IMR-90 (cell line): ENCODE measurements at regions not wholly inside any gene's neighbourhood (a gene's known extent, or its start where the extent isn't known, plus 50 kb on each side); places are given as distances from the start of the nearest gene placed in this dataset.

ENCODE experiments used
- ATAC-seq: fragments of 200-7000 bp; cut with Tn5 transposase; 2 replicates; pipeline ENCODE4 v1.9.1; 2020; ENCODE audit warnings: low read depth, mild to moderate bottlenecking, moderate library complexity
- BruUV-seq: library from RNA; stranded (reverse); fragments of 400-500 nt; replicated peaks from 2 replicates; lab custom pipeline; 2021; lab: Mats Ljungman, UMichigan
- CTCF ChIA-PET: fragments of 300-600 bp; formaldehyde crosslinking; extraction: SDS; loops from one replicate; lab custom pipeline; 2021; ENCODE audit warnings: antibody characterized with exemption; lab: Yijun Ruan, JAX
- POLR2A ChIA-PET: fragments of 300-600 bp; sonication (Branson Sonifier 250); formaldehyde crosslinking; loops from one replicate; lab custom pipeline; 2022; ENCODE audit warnings: antibody characterized with exemption; ENCODE audit not compliant: unreplicated experiment; lab: Charles Lee
- DNase-seq: peaks from one replicate; pipeline ENCODE4 v3.0.0; 2013
- H2AFZ ChIP-seq: replicated peaks from 2 replicates; pipeline ENCODE3; 2013; ENCODE audit warnings: low read length, mild to moderate bottlenecking; ENCODE audit not compliant: poor library complexity
- H2AK5ac ChIP-seq: 2 replicates; pipeline ENCODE4 v1.6.1; 2013; ENCODE audit warnings: low read depth, low read length, inconsistent platforms
- H2AK9ac ChIP-seq: replicated peaks from 2 replicates; pipeline ENCODE3; 2013; ENCODE audit warnings: mild to moderate bottlenecking, low read depth, low read length, moderate library complexity; ENCODE audit not compliant: poor library complexity
- H2BK120ac ChIP-seq: 2 replicates; pipeline ENCODE4 v1.6.1; 2013; ENCODE audit warnings: low read depth, low read length, inconsistent platforms
- H2BK15ac ChIP-seq: 3 replicates; pipeline ENCODE4 v1.6.1; 2013; ENCODE audit warnings: low read depth, low read length, inconsistent platforms
- H2BK20ac ChIP-seq: 2 replicates; pipeline ENCODE4 v1.6.1; 2013; ENCODE audit warnings: low read depth, mild to moderate bottlenecking, inconsistent platforms, low read length, moderate library complexity
- H2BK5ac ChIP-seq: 2 replicates; pipeline ENCODE4 v1.6.1; 2013; ENCODE audit warnings: mild to moderate bottlenecking, low read depth, low read length, inconsistent platforms; ENCODE audit not compliant: poor library complexity, severe bottlenecking
- H3K14ac ChIP-seq: replicated peaks from 2 replicates; pipeline ENCODE4 v1.6.1; 2013; ENCODE audit warnings: low read depth, low read length, inconsistent platforms
- H3K18ac ChIP-seq: 2 replicates; pipeline ENCODE4 v1.6.1; 2013; ENCODE audit warnings: low read depth, low read length, control low read depth
- H3K23ac ChIP-seq: 2 replicates; pipeline ENCODE4 v1.6.1; 2013; ENCODE audit warnings: low read depth, low read length, inconsistent platforms
- H3K27ac ChIP-seq: 2 replicates; pipeline ENCODE4 v1.5.1; 2013; ENCODE audit warnings: mild to moderate bottlenecking, control low read depth, low read length; ENCODE audit not compliant: insufficient read depth
- H3K27me3 ChIP-seq: 2 replicates; pipeline ENCODE4 v1.6.1; 2013; ENCODE audit warnings: low read length; ENCODE audit not compliant: control insufficient read depth, insufficient read depth
- H3K36me3 ChIP-seq: 2 replicates; pipeline ENCODE4 v1.6.1; 2013; ENCODE audit warnings: low read length, mixed read lengths; ENCODE audit not compliant: control insufficient read depth, insufficient read depth
- H3K4ac ChIP-seq: 2 replicates; pipeline ENCODE4 v1.6.1; 2013; ENCODE audit warnings: low read depth, low read length, inconsistent platforms
- H3K4me1 ChIP-seq: 2 replicates; pipeline ENCODE4 v1.6.1; 2013; ENCODE audit warnings: low read length, mixed read lengths; ENCODE audit not compliant: control insufficient read depth, insufficient read depth
- H3K4me2 ChIP-seq: 2 replicates; pipeline ENCODE4 v1.6.1; 2013; ENCODE audit warnings: low read depth, mild to moderate bottlenecking, control low read depth, low read length, moderate library complexity
- H3K4me3 ChIP-seq: 2 replicates; pipeline ENCODE4 v1.5.1; 2013; ENCODE audit warnings: low read depth, mild to moderate bottlenecking, control low read depth, low read length, moderate library complexity; ENCODE audit not compliant: insufficient read depth
- H3K56ac ChIP-seq: 2 replicates; pipeline ENCODE4 v1.6.1; 2013; ENCODE audit warnings: low read length, inconsistent platforms; ENCODE audit not compliant: insufficient read depth; ENCODE audit errors: extremely low read depth
- H3K79me1 ChIP-seq, 2 experiments: 2 replicates each; pipeline ENCODE4 v1.6.1; 2013; ENCODE audit warnings: low read length in 2 of 2, inconsistent platforms in 1 of 2, low read depth in 1 of 2
- H3K9ac ChIP-seq: 2 replicates; pipeline ENCODE4 v1.6.1; 2013; ENCODE audit warnings: low read depth, low read length, control low read depth
- H3K9me1 ChIP-seq: 2 replicates; pipeline ENCODE4 v1.6.1; 2013; ENCODE audit warnings: low read length, inconsistent platforms; ENCODE audit not compliant: insufficient read depth
- H3K9me3 ChIP-seq: 2 replicates; pipeline ENCODE4 v1.6.1; 2013; ENCODE audit warnings: low read length; ENCODE audit not compliant: control insufficient read depth, insufficient read depth
- H4K20me1 ChIP-seq: 2 replicates; pipeline ENCODE4 v1.6.1; 2013; ENCODE audit warnings: low read length, inconsistent platforms; ENCODE audit not compliant: insufficient read depth
- H4K5ac ChIP-seq: 2 replicates; pipeline ENCODE4 v1.6.1; 2013; ENCODE audit warnings: mild to moderate bottlenecking, low read depth, low read length, control low read depth
- H4K8ac ChIP-seq, 2 experiments: 2 replicates each; pipeline ENCODE4 v1.6.1; 2013; ENCODE audit warnings: low read depth in 2 of 2, low read length in 2 of 2, control low read depth in 1 of 2, inconsistent platforms in 1 of 2
- H4K91ac ChIP-seq: 2 replicates; pipeline ENCODE4 v1.6.1; 2013; ENCODE audit warnings: low read depth, low read length, inconsistent platforms; ENCODE audit not compliant: insufficient read depth
- BHLHE40 ChIP-seq: fragments of 150-350 bp; IDR thresholded peaks from 2 replicates; pipeline ENCODE4 v1.6.1; 2016; ENCODE audit warnings: mild to moderate bottlenecking, low read depth, low read length
- CEBPB ChIP-seq: IDR thresholded peaks from 2 replicates; pipeline ENCODE4 v1.6.1; 2012; ENCODE audit warnings: low read depth, low read length, improper control_type of control experiment
- CHD1 ChIP-seq: IDR thresholded peaks from 2 replicates; pipeline ENCODE4 v1.6.1; 2012; ENCODE audit warnings: low read depth, low read length, improper control_type of control experiment
- CTCF ChIP-seq: conservative IDR thresholded peaks from 2 replicates; pipeline ENCODE4 v1.5.1; 2012; ENCODE audit warnings: mild to moderate bottlenecking, low read depth, low read length, improper control_type of control experiment
- FOS ChIP-seq: fragments of 150-350 bp; IDR thresholded peaks from 2 replicates; pipeline ENCODE4 v1.6.1; 2016; ENCODE audit warnings: low read depth, low read length
- MAFK ChIP-seq: IDR thresholded peaks from 2 replicates; pipeline ENCODE4 v1.6.1; 2012; ENCODE audit warnings: low read depth, low read length, improper control_type of control experiment
- MAZ ChIP-seq: IDR thresholded peaks from 2 replicates; pipeline ENCODE4 v1.6.1; 2012; ENCODE audit warnings: low read depth, mild to moderate bottlenecking, low read length, improper control_type of control experiment, moderate library complexity, borderline replicate concordance
- MXI1 ChIP-seq: IDR thresholded peaks from 2 replicates; pipeline ENCODE4 v1.6.1; 2012; ENCODE audit warnings: low read depth, mild to moderate bottlenecking, low read length, moderate library complexity, borderline replicate concordance
- NFE2L2 ChIP-seq: fragments of 150-350 bp; IDR thresholded peaks from 2 replicates; pipeline ENCODE4 v1.6.1; 2016; ENCODE audit warnings: low read depth, mild to moderate bottlenecking, low read length
- POLR2A ChIP-seq: IDR thresholded peaks from 2 replicates; pipeline ENCODE4 v1.6.1; 2012; ENCODE audit warnings: mild to moderate bottlenecking, low read depth, low read length
- RAD21 ChIP-seq: IDR thresholded peaks from 2 replicates; pipeline ENCODE4 v1.6.1; 2012; ENCODE audit warnings: low read length, improper control_type of control experiment
- RCOR1 ChIP-seq: IDR thresholded peaks from 2 replicates; pipeline ENCODE4 v1.6.1; 2012; ENCODE audit warnings: mild to moderate bottlenecking, low read length, improper control_type of control experiment; ENCODE audit not compliant: insufficient replicate concordance
- RFX5 ChIP-seq: IDR thresholded peaks from 2 replicates; pipeline ENCODE4 v1.8.0; 2012; ENCODE audit warnings: low read depth, mild to moderate bottlenecking, low read length, moderate library complexity
- SMC3 ChIP-seq: fragments of 150-350 bp; IDR thresholded peaks from 2 replicates; pipeline ENCODE4 v1.6.1; 2016; ENCODE audit warnings: low read depth, mild to moderate bottlenecking, antibody characterized with exemption, low read length, moderate library complexity
- WGBS, 2 experiments: methylation state at CpG; one replicate each; pipeline versions ENCODE4 v1.1.5 to v1.1.7; 2013; ENCODE audit warnings: missing lambda C conversion rate in 2 of 2; ENCODE audit not compliant: insufficient read length in 1 of 2; ENCODE audit errors: extremely low coverage in 2 of 2; 5-methylcytosine and 5-hydroxymethylcytosine counted together
- dilution Hi-C: fragments of 300-500 bp; cut with HindIII; formaldehyde crosslinking; loops from one replicate; pipeline ENCODE4 v1.14.3; 2018; ENCODE audit warnings: low sequenced_read_pairs; ENCODE audit not compliant: unreplicated experiment
- in situ Hi-C: fragments of 300-500 bp; cut with MboI; formaldehyde crosslinking; loops from 3 replicates; pipeline ENCODE4 v1.14.3; 2019; ENCODE audit warnings: low sequenced_read_pairs, inconsistent platforms, mixed read lengths
- intact Hi-C: fragments of 100-400 bp; cut with micrococcal nuclease; formaldehyde crosslinking; loops from 2 replicates; pipeline ENCODE4 v1.10.0; 2022
- TF ChIP-seq, protein P1 (sequence below): fragments of 150-350 bp; IDR thresholded peaks from 2 replicates; pipeline ENCODE4 v1.6.1; 2016; ENCODE audit warnings: low read depth, mild to moderate bottlenecking, low read length, moderate library complexity, borderline replicate concordance
- TF ChIP-seq, protein P2 (sequence below): fragments of 150-350 bp; IDR thresholded peaks from 2 replicates; pipeline ENCODE4 v1.6.1; 2017; ENCODE audit warnings: mild to moderate bottlenecking, antibody characterized with exemption, low read length, low read depth

DNA sequence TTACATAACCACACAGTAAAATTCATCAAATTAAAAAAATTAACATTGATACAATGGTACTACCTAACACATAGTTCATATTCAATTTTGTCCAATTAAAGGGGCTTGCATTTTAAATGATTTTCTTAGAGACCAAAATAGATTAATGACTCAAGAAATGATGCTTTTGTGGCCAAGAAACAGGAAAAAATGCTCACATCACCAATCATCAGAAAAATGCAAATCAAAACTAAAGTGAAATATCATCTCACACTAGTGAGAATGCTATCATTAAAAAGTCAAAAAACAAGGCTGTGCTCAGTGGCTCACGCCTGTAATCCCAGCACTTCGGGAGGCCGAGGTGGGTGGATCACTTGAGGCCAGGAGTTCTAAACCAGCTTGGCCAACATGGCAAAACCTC lies 235.6 kb downstream of the PIK3C3 start:
- H4K5ac ChIP-seq, result no peak overlapping the region
- no peaks in the 10 kb centered on the region for H3K9me1 ChIP-seq
- ATAC-seq (no peak), DNase-seq (no peak)
- intact Hi-C loops (no loop called here), dilution Hi-C loops (no loop called here), in situ Hi-C loops (no loop called here)
- H2AK9ac ChIP-seq, result no peak overlapping the region
- H3K4ac ChIP-seq, result no peak overlapping the region
- no peak overlapping the region for H2BK120ac ChIP-seq
- H3K27ac ChIP-seq, result no peak overlapping the region
- no peaks in the 10 kb centered on the region for H3K79me1 ChIP-seq
- ChIA-PET CTCF (no interaction called here), POLR2A (no interaction called here)
- H4K20me1 ChIP-seq, result no peaks in the 10 kb centered on the region
- H2BK20ac ChIP-seq, result no peak overlapping the region
- H3K4me2 ChIP-seq, result no peak overlapping the region
- H2BK15ac ChIP-seq, result no peak overlapping the region
- H4K8ac ChIP-seq, result no peak overlapping the region
- no peak overlapping the region for H2BK5ac ChIP-seq
- H2AK5ac ChIP-seq, result no peak overlapping the region
- TF ChIP-seq BHLHE40 (no peak), CEBPB (no peak), RAD21 (no peak), NFE2L2 (no peak), FOS (no peak), RCOR1 (no peak), MAFK (no peak), MAZ (no peak), MXI1 (no peak), POLR2A (no peak), RFX5 (no peak), SMC3 (no peak), CTCF (no peak), CHD1 (no peak)
- TF ChIP-seq, protein P1, sequence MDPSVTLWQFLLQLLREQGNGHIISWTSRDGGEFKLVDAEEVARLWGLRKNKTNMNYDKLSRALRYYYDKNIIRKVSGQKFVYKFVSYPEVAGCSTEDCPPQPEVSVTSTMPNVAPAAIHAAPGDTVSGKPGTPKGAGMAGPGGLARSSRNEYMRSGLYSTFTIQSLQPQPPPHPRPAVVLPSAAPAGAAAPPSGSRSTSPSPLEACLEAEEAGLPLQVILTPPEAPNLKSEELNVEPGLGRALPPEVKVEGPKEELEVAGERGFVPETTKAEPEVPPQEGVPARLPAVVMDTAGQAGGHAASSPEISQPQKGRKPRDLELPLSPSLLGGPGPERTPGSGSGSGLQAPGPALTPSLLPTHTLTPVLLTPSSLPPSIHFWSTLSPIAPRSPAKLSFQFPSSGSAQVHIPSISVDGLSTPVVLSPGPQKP, result no peak
- TF ChIP-seq, protein P2, sequence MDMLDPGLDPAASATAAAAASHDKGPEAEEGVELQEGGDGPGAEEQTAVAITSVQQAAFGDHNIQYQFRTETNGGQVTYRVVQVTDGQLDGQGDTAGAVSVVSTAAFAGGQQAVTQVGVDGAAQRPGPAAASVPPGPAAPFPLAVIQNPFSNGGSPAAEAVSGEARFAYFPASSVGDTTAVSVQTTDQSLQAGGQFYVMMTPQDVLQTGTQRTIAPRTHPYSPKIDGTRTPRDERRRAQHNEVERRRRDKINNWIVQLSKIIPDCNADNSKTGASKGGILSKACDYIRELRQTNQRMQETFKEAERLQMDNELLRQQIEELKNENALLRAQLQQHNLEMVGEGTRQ, result no peak
- no peaks in the 10 kb centered on the region for H3K36me3 ChIP-seq
- BruUV-seq, result no TSS peak
- WGBS, 2 experiments, result no CpG with 5 or more reads among the region's 3 CpGs
- H2AFZ ChIP-seq, result no peak overlapping the region
- no peak overlapping the region for H3K56ac ChIP-seq
- no peaks in the 10 kb centered on the region; the same call in 1 of the 2 replicates for H3K9me3 ChIP-seq
- no peak overlapping the region for H3K23ac ChIP-seq
- no peak overlapping the region for H3K9ac ChIP-seq
- H3K18ac ChIP-seq, result no peak overlapping the region
- H3K14ac ChIP-seq, result no peak overlapping the region
- no peaks in the 10 kb centered on the region; the same call in 1 of the 2 replicates for H3K27me3 ChIP-seq
- H3K4me1 ChIP-seq, result no peaks in the 10 kb centered on the region
- no peak overlapping the region for H4K91ac ChIP-seq
- no peak overlapping the region for H3K4me3 ChIP-seq
